GM23338 (cell line): ENCODE measurements at regions not wholly inside any gene's neighbourhood (a gene's known extent, or its start where the extent isn't known, plus 50 kb on each side); places are given as distances from the start of the nearest gene placed in this dataset.

Experiments used
- ATAC-seq: fragments of 200-7000 bp; cut with Tn5 transposase; 3 replicates; pipeline ENCODE4 v1.9.1; 2020
- DNase-seq: peaks from one replicate; pipeline ENCODE4 v3.0.0-alpha.2; 2015; ENCODE audit warnings: low spot score
- H2AFZ ChIP-seq: fragments of 200-600 bp; sonication (generic); 2 replicates; pipeline ENCODE4 v1.8.0; 2016; ENCODE audit warnings: antibody characterized with exemption, mild to moderate bottlenecking, moderate library complexity
- H3F3A ChIP-seq: fragments of 200-600 bp; sonication (generic); replicated peaks from 2 replicates; pipeline ENCODE4 v1.8.0; 2017; ENCODE audit warnings: antibody characterized with exemption, mixed run types, low read depth
- H3K27ac ChIP-seq: fragments of 200-600 bp; sonication (generic); 2 replicates; pipeline ENCODE4 v1.6.1; 2016; ENCODE audit warnings: low read depth
- H3K27me3 ChIP-seq: fragments of 200-600 bp; sonication (generic); 2 replicates; pipeline ENCODE4 v1.8.0; 2016; ENCODE audit warnings: mild to moderate bottlenecking, mixed run types, moderate library complexity; ENCODE audit not compliant: insufficient read depth
- H3K36me3 ChIP-seq: fragments of 200-600 bp; sonication (generic); 2 replicates; pipeline ENCODE4 v1.8.0; 2016; ENCODE audit warnings: mild to moderate bottlenecking; ENCODE audit not compliant: insufficient read depth
- H3K4me1 ChIP-seq: fragments of 200-600 bp; sonication (generic); 2 replicates; pipeline ENCODE4 v1.8.0; 2016; ENCODE audit warnings: mild to moderate bottlenecking, moderate library complexity; ENCODE audit not compliant: insufficient read depth
- H3K4me2 ChIP-seq: fragments of 200-600 bp; sonication (generic); 2 replicates; pipeline ENCODE4 v1.7.1; 2017; ENCODE audit warnings: mixed run types
- H3K4me3 ChIP-seq: fragments of 200-600 bp; sonication (generic); 2 replicates; pipeline ENCODE4 v1.6.1; 2016; ENCODE audit warnings: mixed run types
- H3K79me2 ChIP-seq: fragments of 200-600 bp; sonication (generic); replicated peaks from 2 replicates; pipeline ENCODE4 v1.8.0; 2017; ENCODE audit warnings: mild to moderate bottlenecking; ENCODE audit not compliant: insufficient read depth
- H3K9me2 ChIP-seq: fragments of 200-600 bp; sonication (generic); 2 replicates; pipeline ENCODE4 v1.8.0; 2017; ENCODE audit not compliant: insufficient read depth
- H4K20me1 ChIP-seq: fragments of 200-600 bp; sonication (generic); replicated peaks from 2 replicates; pipeline ENCODE4 v1.8.0; 2017; ENCODE audit warnings: mild to moderate bottlenecking; ENCODE audit not compliant: insufficient read depth
- H3K27ac Mint-ChIP-seq: 2 replicates; pipeline ENCODE4 v1.8.0; 2020; ENCODE audit warnings: inconsistent platforms, mild to moderate bottlenecking, moderate library complexity, mixed read lengths
- H3K27me3 Mint-ChIP-seq: 3 replicates; pipeline ENCODE4 v1.8.0; 2022; ENCODE audit warnings: low read depth, mild to moderate bottlenecking, moderate library complexity, mixed read lengths, inconsistent platforms; ENCODE audit not compliant: insufficient read depth, poor library complexity
- H3K36me3 Mint-ChIP-seq: 3 replicates; pipeline ENCODE4 v1.8.0; 2021; ENCODE audit warnings: low read depth, mild to moderate bottlenecking, inconsistent platforms, moderate library complexity, mixed read lengths
- H3K4me1 Mint-ChIP-seq: 3 replicates; pipeline ENCODE4 v1.8.0; 2020; ENCODE audit warnings: mild to moderate bottlenecking, inconsistent platforms, mixed read lengths
- H3K4me3 Mint-ChIP-seq: 3 replicates; pipeline ENCODE4 v1.8.0; 2021; ENCODE audit warnings: moderate library complexity, mild to moderate bottlenecking, inconsistent platforms, mixed read lengths
- H3K9me3 Mint-ChIP-seq: 3 replicates; pipeline ENCODE4 v1.8.0; 2020; ENCODE audit warnings: moderate library complexity, mild to moderate bottlenecking, inconsistent platforms, mixed read lengths
- CREB1 ChIP-seq: fragments of 250-450 bp; sonication (Bioruptor Pico); IDR thresholded peaks from 2 replicates; pipeline ENCODE4 v1.5.0; 2020; ENCODE audit warnings: low read depth, mild to moderate bottlenecking, moderate library complexity
- CTCF ChIP-seq, 2 experiments: fragments of 200-600 bp in 1 of 2; sonication (generic) in 1 of 2; conservative IDR thresholded peaks; 2 replicates each; pipeline versions ENCODE4 v1.5.1 to v1.6.1; 2016 to 2017; ENCODE audit warnings: antibody characterized with exemption in 2 of 2, low read depth in 2 of 2, mild to moderate bottlenecking in 2 of 2, moderate library complexity in 1 of 2
- ETS1 ChIP-seq: IDR thresholded peaks from 2 replicates; pipeline ENCODE4 v1.6.1; 2016; ENCODE audit warnings: antibody characterized with exemption
- EZH2 ChIP-seq: fragments of 200-600 bp; sonication (generic); IDR thresholded peaks from one replicate; pipeline ENCODE4 v1.8.0; 2017; ENCODE audit warnings: antibody characterized with exemption, mild to moderate bottlenecking, low read depth; ENCODE audit not compliant: unreplicated experiment
- EZH2phosphoT487 ChIP-seq: fragments of 200-600 bp; sonication (generic); IDR thresholded peaks from one replicate; pipeline ENCODE4 v1.8.1; 2018; ENCODE audit warnings: antibody characterized with exemption; ENCODE audit not compliant: unreplicated experiment
- JUNB ChIP-seq: IDR thresholded peaks from one replicate; pipeline ENCODE4 v1.6.1; 2016; ENCODE audit warnings: antibody characterized with exemption; ENCODE audit not compliant: unreplicated experiment
- NANOG ChIP-seq: IDR thresholded peaks from 2 replicates; pipeline ENCODE4 v1.6.1; 2016; ENCODE audit warnings: antibody characterized with exemption, borderline replicate concordance
- POLR2AphosphoS5 ChIP-seq: IDR thresholded peaks from 2 replicates; pipeline ENCODE4 v1.6.1; 2016; ENCODE audit warnings: antibody characterized with exemption, low read depth
- STAT1 ChIP-seq: IDR thresholded peaks from one replicate; pipeline ENCODE4 v1.6.1; 2016; ENCODE audit warnings: antibody characterized with exemption; ENCODE audit not compliant: unreplicated experiment
- ZNF114 ChIP-seq: fragments of 250-450 bp; sonication (Bioruptor Pico); IDR thresholded peaks from 2 replicates; pipeline ENCODE4 v1.5.0; 2020; ENCODE audit warnings: mild to moderate bottlenecking, moderate library complexity
- ZNF331 ChIP-seq: fragments of 250-450 bp; sonication (Bioruptor Pico); IDR thresholded peaks from 2 replicates; pipeline ENCODE4 v1.5.0; 2020; ENCODE audit warnings: low read depth, mild to moderate bottlenecking, moderate library complexity
- TF ChIP-seq, protein P1 (sequence below): IDR thresholded peaks from one replicate; pipeline ENCODE4 v1.6.1; 2018; ENCODE audit warnings: antibody characterized with exemption; ENCODE audit not compliant: unreplicated experiment

DNA sequence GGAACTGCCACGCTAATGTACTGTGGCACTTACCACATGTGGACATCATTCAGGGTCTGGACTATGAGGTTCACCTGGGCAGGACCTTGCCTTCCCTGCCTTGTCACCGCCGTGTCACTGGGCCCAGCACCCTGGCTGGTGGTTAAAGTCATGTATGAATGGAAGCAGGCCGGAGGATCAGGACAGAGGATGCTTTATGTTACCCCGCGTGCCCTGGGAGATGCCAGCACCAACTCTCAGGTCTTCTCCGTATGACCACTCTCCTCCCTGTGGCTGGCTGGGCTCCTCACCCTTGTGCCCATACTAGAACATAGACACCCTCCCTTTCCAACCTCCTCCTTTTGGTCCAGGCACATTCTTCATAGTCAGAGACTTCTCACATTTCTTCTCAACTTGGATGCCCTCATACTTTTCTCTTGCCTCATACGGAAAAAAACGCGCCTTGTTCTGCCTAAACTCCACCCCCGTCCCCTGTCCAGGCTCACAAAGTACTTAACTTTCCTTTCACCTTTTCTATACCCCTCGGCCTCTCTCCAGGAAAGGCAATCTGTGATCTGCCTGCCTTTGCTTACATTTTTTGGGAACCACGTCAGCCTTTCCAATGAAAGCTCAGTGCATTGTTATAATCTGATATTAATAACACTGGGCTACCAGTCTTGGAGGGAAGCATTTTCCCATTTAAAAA is 240.0 kb downstream of the TEX36 start (continued):
- TF ChIP-seq NANOG = no peak
- no peak for TF ChIP-seq ZNF114 (CRISPR knock-in tag)
- no peak for TF ChIP-seq CTCF (conservative IDR thresholded peaks at IDR 0.05; ENCODE audit: low read depth in 2 of 2)
- TF ChIP-seq JUNB = no peak
- no peak for TF ChIP-seq EZH2phosphoT487

- no peak overlapping the region for H3K27ac Mint-ChIP-seq
- H3K9me3 Mint-ChIP-seq = no peaks in the 10 kb centered on the region
- H3K4me2 ChIP-seq = no peak overlapping the region
- TF ChIP-seq CREB1 (CRISPR knock-in tag) (no peak), ZNF331 (CRISPR knock-in tag) (no peak), ETS1 (no peak), JUNB (no peak), ZNF114 (CRISPR knock-in tag) (no peak)
- no peaks in the 10 kb centered on the region for H3K9me2 ChIP-seq
- no peak overlapping the region for H3K27ac ChIP-seq
- ATAC-seq = no peak
- H3K27me3 Mint-ChIP-seq = peaks cover 8% of the 10 kb centered on the region
- no peak overlapping the region for H3K4me3 ChIP-seq
- no peaks in the 10 kb centered on the region for H3K4me1 Mint-ChIP-seq
- H3K79me2 ChIP-seq = no peaks in the 10 kb centered on the region
- no peaks in the 10 kb centered on the region for H3K4me1 ChIP-seq
- no peaks in the 10 kb centered on the region for H3K36me3 ChIP-seq
- no peaks in the 10 kb centered on the region for H4K20me1 ChIP-seq
- H3K27me3 ChIP-seq = no peaks in the 10 kb centered on the region
- H3K36me3 Mint-ChIP-seq = no peaks in the 10 kb centered on the region
- DNase-seq = no peak
- no peak overlapping the region for H2AFZ ChIP-seq
- H3F3A ChIP-seq = no peaks in the 10 kb centered on the region
- H3K4me3 Mint-ChIP-seq = no peak overlapping the region
Measured at GRCh38 chr10:125441151-125441550, 241.8 kb downstream of the TEX36 start.

DNA sequence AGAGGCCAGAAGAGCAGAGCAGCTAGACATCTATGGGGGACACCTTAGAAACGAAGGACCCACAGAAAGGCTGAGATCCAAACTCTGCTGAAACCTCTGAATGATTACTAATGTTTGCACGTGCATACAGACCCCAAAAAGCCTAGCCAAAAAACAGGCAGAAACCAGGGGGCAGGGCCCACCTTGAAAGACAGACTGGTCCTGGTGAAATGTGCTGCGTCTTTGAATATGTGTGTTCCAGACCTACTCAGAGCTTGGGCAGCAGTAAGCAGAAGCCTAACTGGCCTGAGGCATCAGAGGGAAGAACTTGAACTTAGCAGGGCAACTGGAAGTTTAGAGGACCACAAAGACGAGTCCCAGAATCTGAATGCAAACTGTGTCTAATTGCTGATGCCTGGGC is 251.8 kb downstream of the TEX36 start:
- Histone ChIP-seq H3K9me2 (no peaks in the 10 kb centered on the region), H3K4me1 (no peaks in the 10 kb centered on the region), H4K20me1 (no peaks in the 10 kb centered on the region), H3K36me3 (no peaks in the 10 kb centered on the region), H2AFZ (no peak overlapping the region), H3K4me3 (no peak overlapping the region), H3K4me2 (no peak overlapping the region), H3K27ac (no peak overlapping the region), H3K27me3 (no peaks in the 10 kb centered on the region), H3K79me2 (no peaks in the 10 kb centered on the region), H3F3A (no peaks in the 10 kb centered on the region)
- no peaks in the 10 kb centered on the region for H3K9me3 Mint-ChIP-seq
- H3K4me1 Mint-ChIP-seq = no peaks in the 10 kb centered on the region
- H3K27me3 Mint-ChIP-seq = peaks cover 6% of the 10 kb centered on the region
- DNase-seq (no peak), ATAC-seq (no peak)
- H3K36me3 Mint-ChIP-seq = no peaks in the 10 kb centered on the region
- no peak overlapping the region for H3K27ac Mint-ChIP-seq
- H3K4me3 Mint-ChIP-seq = no peak overlapping the region
- no peak for TF ChIP-seq EZH2phosphoT487
- TF ChIP-seq STAT1 = no peak
- TF ChIP-seq NANOG = no peak
- TF ChIP-seq ETS1 = no peak
- TF ChIP-seq EZH2 = no peak
- TF ChIP-seq POLR2AphosphoS5 = no peak
- TF ChIP-seq, protein P1, sequence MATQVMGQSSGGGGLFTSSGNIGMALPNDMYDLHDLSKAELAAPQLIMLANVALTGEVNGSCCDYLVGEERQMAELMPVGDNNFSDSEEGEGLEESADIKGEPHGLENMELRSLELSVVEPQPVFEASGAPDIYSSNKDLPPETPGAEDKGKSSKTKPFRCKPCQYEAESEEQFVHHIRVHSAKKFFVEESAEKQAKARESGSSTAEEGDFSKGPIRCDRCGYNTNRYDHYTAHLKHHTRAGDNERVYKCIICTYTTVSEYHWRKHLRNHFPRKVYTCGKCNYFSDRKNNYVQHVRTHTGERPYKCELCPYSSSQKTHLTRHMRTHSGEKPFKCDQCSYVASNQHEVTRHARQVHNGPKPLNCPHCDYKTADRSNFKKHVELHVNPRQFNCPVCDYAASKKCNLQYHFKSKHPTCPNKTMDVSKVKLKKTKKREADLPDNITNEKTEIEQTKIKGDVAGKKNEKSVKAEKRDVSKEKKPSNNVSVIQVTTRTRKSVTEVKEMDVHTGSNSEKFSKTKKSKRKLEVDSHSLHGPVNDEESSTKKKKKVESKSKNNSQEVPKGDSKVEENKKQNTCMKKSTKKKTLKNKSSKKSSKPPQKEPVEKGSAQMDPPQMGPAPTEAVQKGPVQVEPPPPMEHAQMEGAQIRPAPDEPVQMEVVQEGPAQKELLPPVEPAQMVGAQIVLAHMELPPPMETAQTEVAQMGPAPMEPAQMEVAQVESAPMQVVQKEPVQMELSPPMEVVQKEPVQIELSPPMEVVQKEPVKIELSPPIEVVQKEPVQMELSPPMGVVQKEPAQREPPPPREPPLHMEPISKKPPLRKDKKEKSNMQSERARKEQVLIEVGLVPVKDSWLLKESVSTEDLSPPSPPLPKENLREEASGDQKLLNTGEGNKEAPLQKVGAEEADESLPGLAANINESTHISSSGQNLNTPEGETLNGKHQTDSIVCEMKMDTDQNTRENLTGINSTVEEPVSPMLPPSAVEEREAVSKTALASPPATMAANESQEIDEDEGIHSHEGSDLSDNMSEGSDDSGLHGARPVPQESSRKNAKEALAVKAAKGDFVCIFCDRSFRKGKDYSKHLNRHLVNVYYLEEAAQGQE = no peak
- TF ChIP-seq CTCF (conservative IDR thresholded peaks at IDR 0.05; ENCODE audit: low read depth in 2 of 2) = no peak
- no peak for TF ChIP-seq ZNF331 (CRISPR knock-in tag)
